ENCODE measurements at regions not wholly inside any gene's neighbourhood (a gene's known extent, or its start where the extent isn't known, plus 50 kb on each side); places are given as distances from the start of the nearest gene placed in this dataset.

GRCh38 chr13:82947191-82947621, 935.1 kb downstream of the SLITRK1 start:
- DNase-seq: no peak

DNA sequence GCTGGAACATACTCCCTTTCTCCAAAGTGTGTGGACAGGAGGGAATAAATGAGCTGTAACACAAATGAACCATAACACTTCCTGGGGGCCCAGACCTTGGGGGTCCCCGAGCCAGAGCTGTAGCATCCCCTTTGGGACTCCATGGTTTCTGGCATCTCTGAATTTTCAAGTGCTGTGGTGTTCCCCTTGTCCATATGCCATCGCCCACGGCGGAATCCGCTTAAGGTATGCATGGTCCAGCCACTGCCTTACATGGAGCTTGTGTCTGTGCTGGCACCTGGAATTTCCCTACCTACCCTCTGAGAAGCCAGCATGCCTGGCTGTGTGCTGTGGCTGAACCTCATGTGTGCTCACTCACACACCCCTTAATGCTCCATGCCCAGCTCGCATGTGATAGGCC, 943.6 kb downstream of the SLITRK1 start:
- DNase-seq: no peak

DNA sequence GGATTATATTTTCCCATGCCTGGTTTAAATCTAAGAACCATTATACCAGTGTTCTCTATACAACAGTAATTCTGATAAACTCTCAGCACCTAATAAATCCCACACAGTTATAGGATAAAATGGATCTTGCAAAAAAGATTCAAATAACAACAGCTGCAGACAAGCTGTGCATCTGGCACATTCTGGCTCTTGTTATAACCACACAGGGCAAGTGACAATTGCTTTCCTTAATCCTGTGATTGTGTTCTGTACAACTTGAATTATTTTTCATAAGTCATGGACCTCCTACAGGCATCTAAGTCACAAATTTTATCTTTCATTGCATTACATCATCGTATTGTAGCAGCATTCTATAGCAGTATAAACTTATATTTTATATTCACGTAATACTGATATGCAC, 948.3 kb downstream of the SLITRK1 start:
- DNase-seq: no peak

DNA sequence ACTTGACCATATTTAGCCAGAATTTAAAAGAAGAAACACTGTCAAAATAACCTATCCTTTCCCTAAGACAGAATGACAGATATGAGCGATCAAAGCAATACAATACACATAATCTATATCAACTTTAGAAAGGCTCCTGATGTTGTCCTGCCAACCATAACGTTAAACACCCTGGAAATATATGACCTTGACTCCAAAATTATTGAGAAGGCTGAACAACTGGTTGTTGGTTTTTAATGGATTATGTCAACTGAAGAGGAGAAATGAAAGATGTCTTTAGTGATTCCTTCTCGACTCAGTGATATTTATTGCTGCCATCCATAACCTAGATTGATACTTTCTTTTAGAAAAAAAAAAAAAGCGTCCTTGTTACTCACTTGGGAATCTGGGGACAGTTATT, 957.2 kb downstream of the SLITRK1 start:
- no peak for DNase-seq

GRCh38 chr13:82917984-82918383, 964.3 kb downstream of the SLITRK1 start:
- no peak for DNase-seq

DNA sequence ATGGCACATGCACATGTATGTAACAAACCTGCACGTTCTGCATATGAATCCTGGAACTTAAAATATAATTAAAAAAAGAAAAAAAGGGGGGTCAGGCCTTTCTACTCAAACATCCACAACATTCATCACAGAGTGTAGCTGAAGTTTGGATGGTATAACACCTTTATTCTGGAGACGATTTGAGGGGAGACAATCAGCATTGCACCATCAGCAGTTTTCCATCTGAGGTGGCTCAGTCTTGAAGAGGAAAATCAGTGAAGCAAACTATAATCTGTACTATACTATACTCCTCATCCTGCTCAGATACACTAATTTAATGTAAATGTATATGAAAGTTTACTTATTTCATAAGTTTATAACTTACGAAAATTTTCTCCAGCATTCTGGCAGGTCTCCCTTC, 969.7 kb downstream of the SLITRK1 start:
- no peak for DNase-seq

DNA sequence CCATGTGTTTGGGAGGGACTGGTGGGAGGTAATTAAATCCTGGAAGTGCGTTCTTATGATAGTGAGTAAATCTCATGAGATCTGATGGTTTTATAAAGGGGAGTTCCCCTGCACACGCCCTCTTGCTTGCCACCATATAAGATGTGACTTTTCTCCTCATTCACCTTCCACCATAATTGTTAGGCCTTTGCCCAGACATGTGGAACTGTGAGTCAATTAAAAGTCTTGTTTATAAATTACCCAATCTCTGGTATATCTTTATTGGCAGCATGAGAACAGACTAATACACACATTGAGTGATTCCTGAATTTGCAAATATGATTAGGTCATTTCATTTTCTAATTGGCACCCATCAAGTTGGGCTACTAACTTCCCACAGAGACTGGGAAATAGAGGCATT, 977.2 kb downstream of the SLITRK1 start:
- no peak for DNase-seq

GRCh38 chr13:82900453-82900852, 981.8 kb downstream of the SLITRK1 start:
- DNase-seq: no peak

- no peak for DNase-seq
These were observed 983.7 kb downstream of the SLITRK1 start for GRCh38 chr13:82898586-82898985.

DNA sequence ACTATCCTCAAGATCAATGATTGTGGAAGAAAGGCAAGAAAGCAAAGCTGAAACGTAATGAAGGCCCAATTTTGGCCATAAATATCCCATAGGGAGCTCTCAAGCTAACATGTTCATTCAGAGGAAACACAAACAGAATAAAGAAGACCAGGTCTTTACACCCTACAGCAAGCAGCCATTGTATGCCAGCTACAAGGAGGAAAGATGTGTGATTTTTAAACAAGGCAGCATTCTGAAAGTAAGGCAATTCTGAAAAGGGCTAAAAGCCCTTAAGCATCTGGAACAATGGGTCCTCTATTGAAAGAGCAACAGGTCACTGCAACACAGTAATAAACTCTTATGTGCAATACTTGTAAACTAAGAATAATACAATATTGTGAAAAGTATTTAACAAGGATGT, 1002.4 kb downstream of the SLITRK1 start:
- DNase-seq: no peak

GRCh38 chr13:82878536-82878935, 1003.7 kb downstream of the SLITRK1 start:
- DNase-seq: no peak

GRCh38 chr13:82867284-82867683, 1015.0 kb downstream of the SLITRK1 start:
- no peak for DNase-seq

DNA sequence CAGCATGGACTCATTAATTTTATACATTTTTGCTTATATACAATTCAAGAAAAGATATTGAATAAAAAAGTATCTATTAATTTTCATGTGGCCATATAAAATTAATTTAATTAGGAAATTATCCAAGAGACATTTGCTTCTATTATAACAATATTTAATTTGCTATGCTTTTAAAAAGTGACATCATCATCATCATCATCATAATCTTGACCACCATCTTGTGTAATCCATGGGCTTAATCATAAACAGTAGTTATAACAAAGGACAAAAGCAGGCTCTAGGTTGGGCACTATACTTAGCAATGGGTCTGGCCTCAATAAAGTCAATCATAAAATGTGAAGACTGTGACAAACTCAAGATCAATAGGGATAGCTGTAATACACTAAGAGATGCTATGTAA, 1031.6 kb downstream of the SLITRK1 start:
- DNase-seq: no peak

DNA sequence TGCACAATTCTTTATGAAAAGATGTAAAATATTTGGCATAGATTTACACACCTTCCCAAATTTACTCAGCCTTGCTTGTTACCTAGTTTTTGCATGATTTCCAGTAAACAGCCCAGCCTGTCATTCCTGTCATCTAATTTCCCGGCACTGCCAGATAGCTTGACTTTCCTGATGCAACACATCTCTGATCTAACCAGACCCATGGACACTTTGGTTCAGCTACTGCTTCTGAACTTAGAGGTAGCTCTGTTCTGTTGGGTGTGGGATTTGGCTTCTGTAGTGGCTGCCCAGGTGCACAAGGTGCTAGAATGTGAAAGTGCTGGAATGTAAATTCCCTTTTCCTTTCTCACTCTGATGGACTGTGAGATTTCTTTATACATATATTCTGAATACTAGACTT, 1033.5 kb downstream of the SLITRK1 start:
- DNase-seq: no peak

- DNase-seq: no peak
These were observed 1034.7 kb downstream of the SLITRK1 start for GRCh38 chr13:82847595-82847994.

- no peak for DNase-seq
These were observed 1048.4 kb downstream of the SLITRK1 start for GRCh38 chr13:82833923-82834322.

DNA sequence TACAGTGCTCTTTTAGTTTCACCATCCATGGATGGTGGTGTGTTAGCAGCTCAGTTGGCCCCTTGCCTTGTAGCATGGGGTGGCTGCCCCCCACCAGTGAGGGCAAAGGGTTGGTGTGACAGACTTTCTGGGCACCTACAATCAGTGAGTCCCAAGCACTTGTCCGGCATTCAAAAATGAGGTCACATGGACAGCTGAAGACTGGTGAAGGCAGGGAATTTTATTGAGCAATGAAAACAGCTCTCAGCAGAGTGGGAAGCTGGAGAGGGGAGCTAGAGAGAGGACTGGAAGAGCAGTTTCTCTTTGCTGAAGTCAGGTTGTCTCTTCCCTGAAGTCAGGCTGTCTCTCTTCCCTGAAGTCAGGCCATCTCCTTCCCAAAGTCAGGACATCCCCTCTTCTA, 1053.2 kb downstream of the SLITRK1 start:
- no peak for DNase-seq

DNA sequence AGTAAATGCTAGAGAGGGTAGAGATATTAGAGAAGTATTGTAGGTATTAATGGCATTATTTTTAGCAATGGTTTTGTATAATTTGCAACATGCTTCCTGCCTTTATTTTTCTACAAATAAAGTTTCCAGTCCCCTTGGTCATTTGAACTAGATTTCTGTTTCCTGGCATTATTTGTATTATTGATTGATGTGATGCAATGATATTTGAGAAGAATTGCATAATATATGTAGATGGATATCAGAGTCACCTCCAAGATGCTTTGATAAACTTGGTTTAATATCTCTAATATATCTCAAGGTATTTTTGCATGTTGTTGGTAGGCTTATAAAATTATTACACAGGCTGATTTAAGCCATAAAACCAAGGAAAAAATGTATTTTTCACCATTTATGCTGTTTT, 1054.5 kb downstream of the SLITRK1 start:
- DNase-seq: no peak

- no peak for DNase-seq
These were observed 1059.3 kb downstream of the SLITRK1 start for GRCh38 chr13:82822935-82823334.

- DNase-seq: no peak
These were observed 1065.1 kb downstream of the SLITRK1 start for GRCh38 chr13:82817133-82817532.

DNA sequence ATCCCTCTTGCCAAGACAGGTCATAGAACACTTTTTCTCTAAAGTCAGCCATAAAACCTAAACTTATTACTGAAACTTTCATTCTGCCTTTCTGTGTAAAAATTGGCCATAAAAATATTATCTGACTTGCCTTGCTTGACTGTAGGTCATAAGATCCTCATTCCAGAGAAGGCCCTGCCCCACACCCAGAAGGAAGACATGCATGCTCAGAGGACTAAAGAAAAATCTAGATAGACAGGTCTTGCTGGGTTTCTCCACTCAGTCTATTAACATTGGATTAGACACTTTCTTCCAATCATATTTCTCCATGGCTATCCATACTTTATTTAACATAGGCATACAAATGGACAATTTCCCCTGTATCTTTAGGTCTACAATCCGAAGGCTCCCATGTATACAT, 1066.5 kb downstream of the SLITRK1 start:
- DNase-seq: no peak

- no peak for DNase-seq
These were observed 1078.9 kb downstream of the SLITRK1 start for GRCh38 chr13:82803341-82803740.

DNA sequence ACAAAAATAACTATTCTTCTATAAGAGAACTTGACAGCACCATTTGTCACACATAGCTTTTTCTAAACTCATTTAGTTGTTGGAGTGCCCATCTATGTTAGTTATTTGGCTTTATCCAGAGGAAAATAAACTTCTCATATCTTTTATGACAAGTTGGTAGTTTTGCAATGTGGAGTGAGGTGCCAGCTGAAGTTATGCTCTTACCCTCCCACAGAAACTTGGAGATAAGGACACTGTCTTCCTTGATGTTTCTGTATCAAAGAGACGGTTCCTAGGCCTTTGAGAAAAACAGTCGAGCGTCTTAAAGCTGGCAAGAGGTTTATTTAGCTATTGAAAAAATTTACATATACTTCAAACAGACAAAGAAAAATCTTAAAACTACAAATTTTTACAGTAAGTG, 1079.7 kb downstream of the SLITRK1 start:
- DNase-seq: no peak

DNA sequence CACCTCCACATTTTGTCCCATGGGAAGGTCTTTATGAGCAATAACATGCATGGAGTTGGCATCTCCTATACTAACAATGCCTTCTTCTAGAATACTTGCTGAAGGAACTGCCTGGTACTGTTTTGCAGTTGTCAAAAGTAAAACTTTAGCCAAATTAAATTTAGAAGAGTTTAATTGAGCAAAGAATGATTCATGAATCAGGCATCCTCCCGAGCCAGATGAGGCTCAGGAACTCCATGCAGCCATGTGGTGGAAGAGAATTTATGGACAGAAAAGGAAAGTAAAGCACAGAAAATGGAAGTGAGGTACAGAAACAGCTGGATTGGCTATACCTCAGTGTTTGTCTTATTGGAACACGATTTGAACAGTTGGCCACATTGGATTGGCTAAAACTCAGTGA, 1081.9 kb downstream of the SLITRK1 start:
- no peak for DNase-seq

- DNase-seq: no peak
These were observed 1084.4 kb downstream of the SLITRK1 start for GRCh38 chr13:82797876-82798275.

DNA sequence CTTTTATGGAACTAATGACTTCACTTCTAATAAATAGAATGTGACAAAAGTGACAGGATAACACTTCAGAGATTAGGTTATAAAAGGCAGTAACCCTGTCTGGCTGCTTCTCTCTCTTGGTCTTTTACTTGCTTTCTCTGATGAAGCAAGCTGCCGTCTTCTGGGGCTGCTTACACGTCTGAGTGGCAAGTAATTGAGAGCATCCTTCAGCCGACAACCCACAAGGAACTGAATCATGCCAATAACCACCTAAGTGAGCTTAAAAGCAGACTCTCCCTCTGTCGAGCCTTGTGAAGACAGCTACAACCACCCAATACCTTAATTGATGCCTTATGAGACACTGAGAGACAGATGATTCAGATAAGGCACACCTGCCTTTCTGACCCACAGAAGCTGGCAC, 1091.2 kb downstream of the SLITRK1 start:
- no peak for DNase-seq

Measured in suppressor macrophage (primary cell).